ENCODE measurements at regions not wholly inside any gene's neighbourhood (a gene's known extent, or its start where the extent isn't known, plus 50 kb on each side); places are given as distances from the start of the nearest gene placed in this dataset.

DNA sequence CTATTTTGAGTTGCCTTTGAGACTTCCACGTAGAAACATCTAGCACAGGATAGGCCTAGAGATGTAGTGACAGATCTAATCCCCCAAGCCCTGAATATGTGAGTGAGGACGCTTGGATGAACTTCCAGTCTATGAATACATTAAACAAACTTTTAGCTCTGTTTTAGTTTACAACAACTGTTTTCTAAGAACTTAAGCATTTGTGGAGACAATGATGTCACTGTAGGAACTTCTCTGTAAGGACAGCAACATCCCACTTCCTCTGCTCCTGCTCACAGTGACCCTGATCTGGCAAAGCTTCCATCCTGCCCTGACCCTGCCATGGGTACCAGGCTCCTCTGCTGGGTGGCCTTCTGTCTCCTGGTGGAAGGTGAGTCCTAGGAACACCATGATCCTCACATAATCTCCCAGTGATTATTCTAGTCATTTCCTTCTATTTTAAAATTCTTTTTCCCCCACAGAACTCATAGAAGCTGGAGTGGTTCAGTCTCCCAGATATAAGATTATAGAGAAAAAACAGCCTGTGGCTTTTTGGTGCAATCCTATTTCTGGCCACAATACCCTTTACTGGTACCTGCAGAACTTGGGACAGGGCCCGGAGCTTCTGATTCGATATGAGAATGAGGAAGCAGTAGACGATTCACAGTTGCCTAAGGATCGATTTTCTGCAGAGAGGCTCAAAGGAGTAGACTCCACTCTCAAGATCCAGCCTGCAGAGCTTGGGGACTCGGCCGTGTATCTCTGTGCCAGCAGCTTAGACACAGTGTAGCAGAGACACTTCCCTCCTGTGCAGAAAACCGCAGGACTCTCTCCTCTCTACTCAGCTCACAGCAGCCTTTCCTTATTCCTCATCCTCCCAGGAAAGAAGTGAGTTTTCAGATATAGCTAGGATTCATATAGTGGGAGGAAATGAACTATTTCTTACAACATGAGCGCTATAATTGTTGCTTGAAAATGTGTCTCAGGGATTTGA is 194.4 kb upstream of the PRSS1 start:
- TF ChIP-seq, protein P1, sequence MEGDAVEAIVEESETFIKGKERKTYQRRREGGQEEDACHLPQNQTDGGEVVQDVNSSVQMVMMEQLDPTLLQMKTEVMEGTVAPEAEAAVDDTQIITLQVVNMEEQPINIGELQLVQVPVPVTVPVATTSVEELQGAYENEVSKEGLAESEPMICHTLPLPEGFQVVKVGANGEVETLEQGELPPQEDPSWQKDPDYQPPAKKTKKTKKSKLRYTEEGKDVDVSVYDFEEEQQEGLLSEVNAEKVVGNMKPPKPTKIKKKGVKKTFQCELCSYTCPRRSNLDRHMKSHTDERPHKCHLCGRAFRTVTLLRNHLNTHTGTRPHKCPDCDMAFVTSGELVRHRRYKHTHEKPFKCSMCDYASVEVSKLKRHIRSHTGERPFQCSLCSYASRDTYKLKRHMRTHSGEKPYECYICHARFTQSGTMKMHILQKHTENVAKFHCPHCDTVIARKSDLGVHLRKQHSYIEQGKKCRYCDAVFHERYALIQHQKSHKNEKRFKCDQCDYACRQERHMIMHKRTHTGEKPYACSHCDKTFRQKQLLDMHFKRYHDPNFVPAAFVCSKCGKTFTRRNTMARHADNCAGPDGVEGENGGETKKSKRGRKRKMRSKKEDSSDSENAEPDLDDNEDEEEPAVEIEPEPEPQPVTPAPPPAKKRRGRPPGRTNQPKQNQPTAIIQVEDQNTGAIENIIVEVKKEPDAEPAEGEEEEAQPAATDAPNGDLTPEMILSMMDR (IDR thresholded peaks at IDR 0.05 in 8 of 11, conservative IDR thresholded peaks at IDR 0.05 in 3 of 11): no peak
- TF ChIP-seq POLR2AphosphoS5 (IDR thresholded peaks at IDR 0.05): no peak
- no peak for TF ChIP-seq POLR2A (IDR thresholded peaks at IDR 0.05)

Measured in spleen (tissue), 7 donors.